IPS-NIHi11 (cell line): ENCODE measurements at regions not wholly inside any gene's neighbourhood (a gene's known extent, or its start where the extent isn't known, plus 50 kb on each side); places are given as distances from the start of the nearest gene placed in this dataset.

Experiments used
- DNase-seq: peaks from one replicate; pipeline ENCODE4 v3.0.0; 2012; ENCODE audit warnings: mixed read lengths, low spot score

- DNase-seq: no peak
These were observed 400.9 kb downstream of the PRDM2 start for GRCh38 chr1:14100919-14101318.

- DNase-seq: no peak
These were observed 402.2 kb downstream of the PRDM2 start for GRCh38 chr1:14102180-14102579.

GRCh38 chr1:14103878-14104430, 404.0 kb downstream of the PRDM2 start:
- DNase-seq: no peak

- DNase-seq: no peak
These were observed 406.1 kb downstream of the PRDM2 start for GRCh38 chr1:14106126-14106525.

- DNase-seq: no peak
These were observed 406.8 kb downstream of the PRDM2 start for GRCh38 chr1:14106679-14107313.

- no peak for DNase-seq
These were observed 408.6 kb downstream of the PRDM2 start for GRCh38 chr1:14108356-14109275.

GRCh38 chr1:14109276-14109635, 409.3 kb downstream of the PRDM2 start:
- no peak for DNase-seq

- DNase-seq: no peak
These were observed 410.1 kb downstream of the PRDM2 start for GRCh38 chr1:14110040-14110439.

GRCh38 chr1:14111121-14111520, 411.1 kb downstream of the PRDM2 start:
- DNase-seq: no peak

- no peak for DNase-seq
These were observed 412.6 kb downstream of the PRDM2 start for GRCh38 chr1:14112613-14113012.

GRCh38 chr1:14113271-14113670, 413.3 kb downstream of the PRDM2 start:
- DNase-seq: no peak

- peak; percentile 78 for DNase-seq
These were observed 414.0 kb downstream of the PRDM2 start for GRCh38 chr1:14113841-14114567.

- no peak for DNase-seq
These were observed 416.0 kb downstream of the PRDM2 start for GRCh38 chr1:14115976-14116375.

GRCh38 chr1:14117700-14118099, 417.7 kb downstream of the PRDM2 start:
- no peak for DNase-seq

- DNase-seq: no peak
These were observed 418.9 kb downstream of the PRDM2 start for GRCh38 chr1:14118691-14119485.

GRCh38 chr1:14120895-14121294, 420.9 kb downstream of the PRDM2 start:
- DNase-seq: no peak

GRCh38 chr1:14128096-14128495, 428.1 kb downstream of the PRDM2 start:
- DNase-seq: no peak

- DNase-seq: no peak
These were observed 429.0 kb downstream of the PRDM2 start for GRCh38 chr1:14129009-14129408.

- DNase-seq: peak; percentile 1
These were observed 435.1 kb downstream of the PRDM2 start for GRCh38 chr1:14135070-14135469.

GRCh38 chr1:14136152-14136763, 436.3 kb downstream of the PRDM2 start:
- DNase-seq: peak; percentile 67

- DNase-seq: no peak
These were observed 436.9 kb downstream of the PRDM2 start for GRCh38 chr1:14136881-14137280.
